ENCODE measurements at regions not wholly inside any gene's neighbourhood (a gene's known extent, or its start where the extent isn't known, plus 50 kb on each side); places are given as distances from the start of the nearest gene placed in this dataset.

DNA sequence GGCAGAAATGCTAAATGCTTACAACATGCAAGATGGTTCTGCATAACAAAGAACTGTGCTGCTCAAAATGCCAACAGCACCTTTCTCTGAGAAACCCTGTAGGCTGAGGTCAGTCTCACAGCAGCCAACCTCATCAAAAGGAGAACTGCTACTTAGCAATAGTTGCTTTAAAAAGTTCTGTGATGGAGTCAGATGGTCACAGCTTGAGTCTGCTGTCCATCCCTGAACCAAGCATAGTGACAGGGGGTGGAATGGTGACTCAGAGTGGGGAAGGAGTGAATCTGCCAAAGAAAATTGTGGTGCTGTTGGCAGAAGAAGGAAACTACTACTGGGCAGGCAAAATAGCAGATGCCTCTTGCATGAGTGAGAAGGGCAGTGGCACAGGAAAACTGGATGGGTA lies 106.0 kb upstream of the FAM78B start:
- TF ChIP-seq EZH2phosphoT487 (IDR thresholded peaks at IDR 0.05; ENCODE audit: insufficient read depth, low read depth): no peak
- no peak for TF ChIP-seq EZH2 (IDR thresholded peaks at IDR 0.05; ENCODE audit: insufficient read depth, poor library complexity, severe bottlenecking)

Data from GM23248 (cell line).